Hepatocyte (in vitro differentiated cells): ENCODE measurements at regions not wholly inside any gene's neighbourhood (a gene's known extent, or its start where the extent isn't known, plus 50 kb on each side); places are given as distances from the start of the nearest gene placed in this dataset.

Experiments
- DNase-seq: peaks from one replicate; pipeline ENCODE4 v3.0.0-alpha.2; 2016; ENCODE audit warnings: low spot score
- H2AFZ ChIP-seq: fragments of 200-600 bp; sonication (generic); 2 replicates; pipeline ENCODE4 v1.6.0; 2016; ENCODE audit warnings: antibody characterized with exemption, mild to moderate bottlenecking
- H3K27ac ChIP-seq: fragments of 200-600 bp; sonication (generic); 2 replicates; pipeline ENCODE4 v1.5.1; 2016; ENCODE audit warnings: mild to moderate bottlenecking
- H3K27me3 ChIP-seq: fragments of 200-600 bp; sonication (generic); 2 replicates; pipeline ENCODE4 v1.6.1; 2016
- H3K36me3 ChIP-seq: fragments of 200-600 bp; sonication (generic); replicated peaks from 2 replicates; pipeline ENCODE4 v1.5.1; 2016; ENCODE audit warnings: low read depth; ENCODE audit not compliant: insufficient read depth
- H3K4me1 ChIP-seq: fragments of 200-600 bp; sonication (generic); 2 replicates; pipeline ENCODE4 v1.5.1; 2016; ENCODE audit warnings: mild to moderate bottlenecking, moderate library complexity; ENCODE audit not compliant: insufficient read depth
- H3K4me2 ChIP-seq: fragments of 200-600 bp; sonication (generic); 2 replicates; pipeline ENCODE4 v1.6.0; 2016
- H3K4me3 ChIP-seq: fragments of 200-600 bp; sonication (generic); 2 replicates; pipeline ENCODE4 v1.5.1; 2016; ENCODE audit warnings: mild to moderate bottlenecking
- H3K79me2 ChIP-seq: fragments of 200-600 bp; sonication (generic); 2 replicates; pipeline ENCODE4 v1.6.0; 2017; ENCODE audit warnings: mild to moderate bottlenecking
- H3K9me2 ChIP-seq: fragments of 200-600 bp; sonication (generic); replicated peaks from 2 replicates; pipeline ENCODE4 v1.6.0; 2017; ENCODE audit warnings: mild to moderate bottlenecking; ENCODE audit not compliant: insufficient read depth
- H3K9me3 ChIP-seq: fragments of 200-600 bp; sonication (generic); 2 replicates; pipeline ENCODE4 v1.5.1; 2016; ENCODE audit warnings: low read depth, mild to moderate bottlenecking
- H4K20me1 ChIP-seq: fragments of 200-600 bp; sonication (generic); 2 replicates; pipeline ENCODE4 v1.6.0; 2016; ENCODE audit warnings: mild to moderate bottlenecking; ENCODE audit not compliant: insufficient read depth, poor library complexity, severe bottlenecking
- EZH2 ChIP-seq: fragments of 200-600 bp; sonication (generic); IDR thresholded peaks from 2 replicates; pipeline ENCODE4 v1.6.1; 2016; ENCODE audit warnings: antibody characterized with exemption, mild to moderate bottlenecking, borderline replicate concordance
- EZH2phosphoT487 ChIP-seq: fragments of 200-600 bp; sonication (generic); IDR thresholded peaks from one replicate; pipeline ENCODE4 v1.6.1; 2018; ENCODE audit warnings: antibody characterized with exemption, mild to moderate bottlenecking, low read depth, moderate library complexity; ENCODE audit not compliant: unreplicated experiment, severe bottlenecking
- WGBS: methylation state at CpG from one replicate; pipeline ENCODE4 v1.1.6; 2016; ENCODE audit warnings: low lambda C conversion rate; ENCODE audit errors: missing lambda C conversion rate; 5-methylcytosine and 5-hydroxymethylcytosine counted together
- TF ChIP-seq, protein P1 (sequence below): fragments of 200-600 bp; sonication (generic); IDR thresholded peaks from 2 replicates; pipeline ENCODE4 v1.5.1; 2016; ENCODE audit warnings: antibody characterized with exemption, mild to moderate bottlenecking; ENCODE audit not compliant: poor library complexity

GRCh38 chr18:41665210-41665609 is 289.8 kb upstream of the PIK3C3 start:
- H3K9me2 ChIP-seq, result no peaks in the 10 kb centered on the region
- H3K4me2 ChIP-seq, result no peak overlapping the region
- H3K27ac ChIP-seq, result no peak overlapping the region
- no peaks in the 10 kb centered on the region for H3K79me2 ChIP-seq
- no peaks in the 10 kb centered on the region for H3K4me1 ChIP-seq
- no peaks in the 10 kb centered on the region for H3K36me3 ChIP-seq
- no peaks in the 10 kb centered on the region for H4K20me1 ChIP-seq
- H2AFZ ChIP-seq, result no peak overlapping the region
- TF ChIP-seq EZH2 (no peak), EZH2phosphoT487 (no peak)
- TF ChIP-seq, protein P1, sequence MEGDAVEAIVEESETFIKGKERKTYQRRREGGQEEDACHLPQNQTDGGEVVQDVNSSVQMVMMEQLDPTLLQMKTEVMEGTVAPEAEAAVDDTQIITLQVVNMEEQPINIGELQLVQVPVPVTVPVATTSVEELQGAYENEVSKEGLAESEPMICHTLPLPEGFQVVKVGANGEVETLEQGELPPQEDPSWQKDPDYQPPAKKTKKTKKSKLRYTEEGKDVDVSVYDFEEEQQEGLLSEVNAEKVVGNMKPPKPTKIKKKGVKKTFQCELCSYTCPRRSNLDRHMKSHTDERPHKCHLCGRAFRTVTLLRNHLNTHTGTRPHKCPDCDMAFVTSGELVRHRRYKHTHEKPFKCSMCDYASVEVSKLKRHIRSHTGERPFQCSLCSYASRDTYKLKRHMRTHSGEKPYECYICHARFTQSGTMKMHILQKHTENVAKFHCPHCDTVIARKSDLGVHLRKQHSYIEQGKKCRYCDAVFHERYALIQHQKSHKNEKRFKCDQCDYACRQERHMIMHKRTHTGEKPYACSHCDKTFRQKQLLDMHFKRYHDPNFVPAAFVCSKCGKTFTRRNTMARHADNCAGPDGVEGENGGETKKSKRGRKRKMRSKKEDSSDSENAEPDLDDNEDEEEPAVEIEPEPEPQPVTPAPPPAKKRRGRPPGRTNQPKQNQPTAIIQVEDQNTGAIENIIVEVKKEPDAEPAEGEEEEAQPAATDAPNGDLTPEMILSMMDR, result no peak
- H3K27me3 ChIP-seq, result no peaks in the 10 kb centered on the region
- WGBS, result 92% methylated on average over 5 of the region's 5 CpGs
- DNase-seq, result no peak
- no peaks in the 10 kb centered on the region for H3K9me3 ChIP-seq
- no peak overlapping the region for H3K4me3 ChIP-seq

DNA sequence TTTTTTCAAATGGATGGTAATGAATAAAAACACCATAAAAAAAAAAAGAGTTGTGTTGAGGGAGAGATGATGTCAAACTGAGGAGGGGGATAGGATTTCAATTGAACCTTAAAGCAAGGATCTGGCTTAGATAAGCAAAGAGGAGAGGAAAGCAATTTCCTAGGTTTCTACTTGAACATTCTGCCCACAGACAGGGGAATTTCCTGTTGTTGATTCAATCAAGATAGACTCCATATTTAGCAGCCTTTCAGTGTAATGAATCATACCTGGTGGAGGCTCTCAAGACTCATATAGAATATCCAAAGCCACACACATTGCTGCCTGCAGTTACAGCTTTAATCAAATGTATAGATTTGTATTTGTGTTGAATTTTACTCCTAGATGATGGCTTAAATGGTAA is 294.4 kb upstream of the PIK3C3 start:
- no peaks in the 10 kb centered on the region for H4K20me1 ChIP-seq
- H3K36me3 ChIP-seq, result no peaks in the 10 kb centered on the region
- H3K9me3 ChIP-seq, result no peaks in the 10 kb centered on the region
- H3K9me2 ChIP-seq, result no peaks in the 10 kb centered on the region
- H3K79me2 ChIP-seq, result no peaks in the 10 kb centered on the region
- H3K4me3 ChIP-seq, result no peak overlapping the region
- H3K4me2 ChIP-seq, result no peak overlapping the region
- no peak for DNase-seq
- no peaks in the 10 kb centered on the region for H3K4me1 ChIP-seq
- no peaks in the 10 kb centered on the region for H3K27me3 ChIP-seq
- no peak overlapping the region for H2AFZ ChIP-seq
- TF ChIP-seq EZH2phosphoT487 (no peak), EZH2 (no peak)
- TF ChIP-seq, protein P1, result no peak
- H3K27ac ChIP-seq, result no peak overlapping the region

- TF ChIP-seq EZH2phosphoT487 (no peak), EZH2 (no peak)
- TF ChIP-seq, protein P1, result no peak
- no peaks in the 10 kb centered on the region for H4K20me1 ChIP-seq
- 90% methylated on average over 3 of the region's 3 CpGs for WGBS
- no peak overlapping the region for H3K4me2 ChIP-seq
- H3K4me3 ChIP-seq, result no peak overlapping the region
- H3K4me1 ChIP-seq, result no peaks in the 10 kb centered on the region
- H3K36me3 ChIP-seq, result no peaks in the 10 kb centered on the region
- H2AFZ ChIP-seq, result no peak overlapping the region
- no peak for DNase-seq
- no peaks in the 10 kb centered on the region for H3K27me3 ChIP-seq
- no peaks in the 10 kb centered on the region for H3K9me3 ChIP-seq
- H3K27ac ChIP-seq, result no peak overlapping the region
- no peaks in the 10 kb centered on the region for H3K9me2 ChIP-seq
- H3K79me2 ChIP-seq, result no peaks in the 10 kb centered on the region
These were observed 295.4 kb upstream of the PIK3C3 start for GRCh38 chr18:41659438-41660130.
